HG02938 (cell line): ENCODE measurements at regions not wholly inside any gene's neighbourhood (a gene's known extent, or its start where the extent isn't known, plus 50 kb on each side); places are given as distances from the start of the nearest gene placed in this dataset.
"Not testable (repeated sequence)": the region's sequence is repeated elsewhere in the genome, so short reads cannot be mapped to it uniquely, and the experiment has no call there.

Source experiments
- ATAC-seq: cut with Tn5 transposase; IDR thresholded peaks from one replicate; pipeline ENCODE4 v1.9.1; 2021; ENCODE audit warnings: mild to moderate bottlenecking, moderate library complexity; ENCODE audit not compliant: unreplicated experiment

- ATAC-seq, result no peak
Measured at GRCh38 chr3:78077178-78077577, 1037.3 kb downstream of the ROBO2 start.

GRCh38 chr3:78077842-78078241 lies 1037.9 kb downstream of the ROBO2 start:
- no peak for ATAC-seq

GRCh38 chr3:78079514-78079913 lies 1039.6 kb downstream of the ROBO2 start:
- no peak for ATAC-seq

GRCh38 chr3:78086150-78086549 lies 1046.3 kb downstream of the ROBO2 start:
- no peak for ATAC-seq

- ATAC-seq, result no peak
Measured at GRCh38 chr3:78087134-78087533, 1047.2 kb downstream of the ROBO2 start.

GRCh38 chr3:78088006-78088405 lies 1048.1 kb downstream of the ROBO2 start:
- no peak for ATAC-seq

- ATAC-seq, result no peak
Measured at GRCh38 chr3:78090382-78090781, 1050.5 kb downstream of the ROBO2 start.

GRCh38 chr3:78091478-78092119 lies 1051.7 kb downstream of the ROBO2 start:
- no peak for ATAC-seq

- not testable (repeated sequence) for ATAC-seq
Measured at GRCh38 chr3:78092574-78092973, 1052.7 kb downstream of the ROBO2 start.

GRCh38 chr3:78096488-78097255 lies 1056.8 kb downstream of the ROBO2 start:
- no peak for ATAC-seq

GRCh38 chr3:78098367-78098766 lies 1058.5 kb downstream of the ROBO2 start:
- no peak for ATAC-seq

- no peak for ATAC-seq
Measured at GRCh38 chr3:78101384-78101783, 1061.5 kb downstream of the ROBO2 start.

GRCh38 chr3:78108269-78108961 lies 1068.5 kb downstream of the ROBO2 start:
- not testable (repeated sequence) for ATAC-seq

- no peak for ATAC-seq
Measured at GRCh38 chr3:78112291-78113010, 1072.6 kb downstream of the ROBO2 start.

GRCh38 chr3:78115983-78116382 lies 1076.1 kb downstream of the ROBO2 start:
- no peak for ATAC-seq

- ATAC-seq, result no peak
Measured at GRCh38 chr3:78116874-78117273, 1077.0 kb downstream of the ROBO2 start.

- ATAC-seq, result no peak
Measured at GRCh38 chr3:78123058-78123457, 1083.2 kb downstream of the ROBO2 start.

- ATAC-seq, result no peak
Measured at GRCh38 chr3:78129707-78130106, 1089.8 kb downstream of the ROBO2 start.

GRCh38 chr3:78130741-78131290 lies 1090.9 kb downstream of the ROBO2 start:
- ATAC-seq, result peak; percentile 85

GRCh38 chr3:78134496-78134895 lies 1094.6 kb downstream of the ROBO2 start:
- no peak for ATAC-seq

- ATAC-seq, result no peak
Measured at GRCh38 chr3:78139166-78139565, 1099.3 kb downstream of the ROBO2 start.
